NCI-H524 treated with DMSO at 0.1 percent for 48 hours (cell line): ENCODE measurements at regions not wholly inside any gene's neighbourhood (a gene's known extent, or its start where the extent isn't known, plus 50 kb on each side); places are given as distances from the start of the nearest gene placed in this dataset.

Experiments used
- DNase-seq: peaks from one replicate; lab custom pipeline; 2025; lab: John Stamatoyannopoulos, UW

- no peak for DNase-seq
Measured at GRCh38 chr11:92796744-92797143, 172.7 kb upstream of the MTNR1B start.

GRCh38 chr11:92797874-92798273 is 171.6 kb upstream of the MTNR1B start:
- DNase-seq = no peak

GRCh38 chr11:92801685-92802084 is 167.8 kb upstream of the MTNR1B start:
- no peak for DNase-seq

- DNase-seq = no peak
Measured at GRCh38 chr11:92802644-92803043, 166.8 kb upstream of the MTNR1B start.

GRCh38 chr11:92803391-92803790 is 166.1 kb upstream of the MTNR1B start:
- DNase-seq = no peak

GRCh38 chr11:92804388-92804966 is 165.0 kb upstream of the MTNR1B start:
- DNase-seq = no peak

GRCh38 chr11:92808022-92808421 is 161.4 kb upstream of the MTNR1B start:
- DNase-seq = no peak

- no peak for DNase-seq
Measured at GRCh38 chr11:92810423-92811064, 158.9 kb upstream of the MTNR1B start.

- no peak for DNase-seq
Measured at GRCh38 chr11:92811341-92811740, 158.1 kb upstream of the MTNR1B start.

GRCh38 chr11:92812841-92813240 is 156.6 kb upstream of the MTNR1B start:
- no peak for DNase-seq

- no peak for DNase-seq
Measured at GRCh38 chr11:92819830-92820229, 149.6 kb upstream of the MTNR1B start.

- DNase-seq = no peak
Measured at GRCh38 chr11:92820860-92821259, 148.6 kb upstream of the MTNR1B start.

- DNase-seq = no peak
Measured at GRCh38 chr11:92822410-92822809, 147.0 kb upstream of the MTNR1B start.

- no peak for DNase-seq
Measured at GRCh38 chr11:92826136-92826535, 143.3 kb upstream of the MTNR1B start.

GRCh38 chr11:92826603-92827002 is 142.8 kb upstream of the MTNR1B start:
- no peak for DNase-seq

- no peak for DNase-seq
Measured at GRCh38 chr11:92827132-92827531, 142.3 kb upstream of the MTNR1B start.

GRCh38 chr11:92828556-92828955 is 140.9 kb upstream of the MTNR1B start:
- DNase-seq = no peak

- DNase-seq = no peak
Measured at GRCh38 chr11:92829121-92829520, 140.3 kb upstream of the MTNR1B start.

- no peak for DNase-seq
Measured at GRCh38 chr11:92829671-92830070, 139.8 kb upstream of the MTNR1B start.

- DNase-seq = peak; percentile 96
Measured at GRCh38 chr11:92830377-92831155, 138.9 kb upstream of the MTNR1B start.

GRCh38 chr11:92834296-92835020 is 135.0 kb upstream of the MTNR1B start:
- DNase-seq = no peak

- DNase-seq = no peak
Measured at GRCh38 chr11:92837595-92837994, 131.9 kb upstream of the MTNR1B start.
